ENCODE measurements at regions not wholly inside any gene's neighbourhood (a gene's known extent, or its start where the extent isn't known, plus 50 kb on each side); places are given as distances from the start of the nearest gene placed in this dataset.
"Not testable (repeated sequence)": the region's sequence is repeated elsewhere in the genome, so short reads cannot be mapped to it uniquely, and the experiment has no call there.

DNA sequence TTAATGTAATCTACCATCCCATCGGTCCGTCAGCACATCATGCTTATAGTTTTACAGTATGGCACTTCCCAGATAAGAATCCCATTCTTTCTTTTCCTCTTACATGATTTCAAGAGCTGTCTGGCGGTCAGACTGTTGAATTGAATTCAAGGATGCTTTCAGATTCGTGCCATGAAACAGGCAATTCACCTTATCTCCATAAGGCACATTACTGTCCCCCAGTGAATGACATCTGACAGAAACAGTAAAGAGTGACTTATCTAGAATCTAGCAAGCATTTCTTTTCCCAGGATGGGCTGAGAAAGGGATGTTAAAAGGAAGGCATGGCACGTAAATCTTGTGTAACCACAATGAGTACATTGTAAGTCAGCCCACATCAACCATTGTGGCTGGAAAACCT lies 61.1 kb upstream of the SEM1 start:
- no peak overlapping the region for H3K27ac ChIP-seq
- no peak for DNase-seq (ENCODE audit: low read depth, low spot score)

DNA sequence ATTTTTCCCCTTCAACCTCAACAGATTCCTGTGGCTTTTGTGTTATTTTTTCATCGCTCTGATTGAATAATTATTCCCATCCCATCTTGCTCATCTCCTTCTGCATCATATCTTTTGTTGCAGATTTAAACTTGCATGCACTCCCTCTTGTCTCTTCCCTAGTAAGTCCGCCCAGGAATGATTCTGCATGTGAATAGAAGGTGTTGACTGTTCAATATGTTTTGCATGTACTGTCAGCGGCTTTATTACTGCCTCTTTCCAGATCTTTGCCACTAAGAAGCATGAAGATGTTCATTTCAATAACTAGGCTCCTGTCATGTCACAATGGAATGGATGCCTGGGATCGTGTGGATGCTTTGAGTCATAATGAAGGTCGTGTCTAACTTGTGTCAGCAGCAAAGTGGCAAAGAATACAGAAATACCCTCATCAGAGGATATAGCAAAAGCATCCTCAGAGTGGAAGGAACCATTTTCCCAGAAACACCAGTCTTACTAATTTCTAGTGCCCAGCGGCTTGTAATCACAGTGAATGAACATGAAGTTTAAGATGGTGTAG lies 62.6 kb upstream of the SEM1 start:
- no peak overlapping the region for H3K27ac ChIP-seq
- DNase-seq (ENCODE audit: low read depth, low spot score) = no peak

DNA sequence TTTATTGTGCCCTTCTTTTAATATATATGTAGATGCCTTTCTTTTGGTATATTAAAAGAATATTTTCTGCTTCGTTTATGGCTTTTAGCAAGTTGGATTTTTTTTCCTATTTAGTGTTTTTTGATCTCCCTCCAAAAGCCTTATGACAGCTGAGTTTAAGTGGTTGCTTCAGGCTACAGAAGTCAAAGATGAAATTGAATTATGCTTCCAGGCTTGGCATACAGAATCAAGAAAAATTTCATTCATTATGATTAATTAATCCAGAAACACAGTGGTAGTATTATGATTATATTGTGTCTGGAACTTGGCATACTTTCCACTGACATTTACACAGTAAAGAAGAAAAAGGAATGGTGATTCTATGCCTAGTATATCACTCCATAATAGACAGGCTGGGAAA lies 63.8 kb upstream of the SEM1 start:
- H3K27ac ChIP-seq = no peak overlapping the region
- DNase-seq (ENCODE audit: low read depth, low spot score) = no peak

DNA sequence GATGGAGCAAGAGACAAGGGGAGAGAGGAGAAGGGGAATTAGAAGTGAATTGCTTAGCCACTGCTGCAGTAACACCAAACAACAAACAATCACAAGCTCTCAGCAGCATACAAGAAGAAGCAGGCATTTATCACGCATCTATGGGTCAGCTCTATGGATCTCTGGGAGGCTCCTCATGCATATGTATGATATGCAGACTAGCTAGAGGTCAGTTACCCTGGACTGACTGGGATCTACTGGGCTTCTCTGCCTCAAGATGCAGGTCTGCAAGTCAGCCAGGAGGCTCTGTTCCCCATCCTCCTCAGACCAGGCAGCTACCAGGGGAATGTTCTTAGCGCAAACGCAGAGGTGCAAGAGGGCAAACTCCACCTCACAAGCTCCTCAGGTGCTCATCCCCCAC lies 64.7 kb upstream of the SEM1 start:
- no peak overlapping the region for H3K27ac ChIP-seq
- no peak for DNase-seq (ENCODE audit: low read depth, low spot score)

DNA sequence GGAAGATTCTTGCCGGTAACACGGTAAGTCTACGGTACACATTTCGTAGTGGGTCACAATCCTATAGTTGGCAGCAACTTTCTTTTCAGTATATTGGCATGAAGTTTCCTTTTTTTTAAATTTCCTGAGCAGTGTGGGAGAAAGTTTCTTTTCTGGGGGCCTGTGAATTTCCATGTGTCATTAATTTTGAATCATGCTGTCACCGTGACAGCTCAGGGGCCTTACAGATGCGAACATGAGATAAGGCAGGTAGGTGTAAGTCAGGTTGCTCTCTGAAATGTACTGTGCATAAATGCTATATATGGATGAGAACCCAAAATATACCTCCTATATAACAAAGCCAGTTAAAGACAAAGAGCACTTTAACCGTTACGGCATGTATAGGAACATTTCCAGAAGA lies 65.4 kb upstream of the SEM1 start:
- DNase-seq (ENCODE audit: low read depth, low spot score) = no peak
- no peak overlapping the region for H3K27ac ChIP-seq

DNA sequence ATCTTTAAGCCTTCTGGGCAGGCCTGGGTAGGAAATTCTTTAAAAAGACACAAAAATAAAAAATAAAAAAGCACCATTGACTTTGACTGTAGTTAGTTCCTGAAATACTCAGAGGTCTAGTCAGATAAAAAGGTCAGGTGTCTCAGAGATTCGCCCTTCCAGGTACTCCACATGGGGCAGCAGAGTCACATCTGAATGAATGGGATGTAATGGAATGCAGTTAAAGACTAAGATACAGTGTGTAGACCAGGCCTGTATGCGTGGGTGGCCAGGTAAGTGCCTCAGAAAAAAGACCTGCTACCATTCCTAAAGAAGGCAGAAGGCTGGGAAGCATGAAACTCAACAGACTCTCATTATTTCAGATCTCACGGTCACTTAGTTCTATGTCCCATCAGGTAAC lies 68.6 kb upstream of the SEM1 start:
- no peak overlapping the region for H3K27ac ChIP-seq
- DNase-seq (ENCODE audit: low read depth, low spot score) = no peak

DNA sequence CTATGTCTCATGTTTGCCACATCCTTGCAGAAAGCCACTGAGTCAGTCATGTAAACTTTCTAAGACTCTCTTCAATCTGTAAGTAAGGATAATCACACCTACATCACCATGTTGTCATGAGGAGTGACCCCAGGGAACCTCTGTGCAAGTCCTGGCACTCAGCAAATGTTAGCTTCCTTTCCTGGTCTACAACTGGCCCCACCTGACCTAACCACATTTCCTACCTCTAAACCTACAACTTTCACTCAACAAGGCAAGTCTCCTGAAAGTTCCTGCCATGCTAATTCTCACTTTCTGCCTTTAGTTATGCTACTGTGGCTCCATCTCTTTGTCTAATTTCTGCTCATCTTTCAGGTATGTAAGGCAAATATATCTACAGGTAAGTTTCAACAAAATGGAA lies 72.3 kb upstream of the SEM1 start:
- DNase-seq (ENCODE audit: low read depth, low spot score) = no peak

DNA sequence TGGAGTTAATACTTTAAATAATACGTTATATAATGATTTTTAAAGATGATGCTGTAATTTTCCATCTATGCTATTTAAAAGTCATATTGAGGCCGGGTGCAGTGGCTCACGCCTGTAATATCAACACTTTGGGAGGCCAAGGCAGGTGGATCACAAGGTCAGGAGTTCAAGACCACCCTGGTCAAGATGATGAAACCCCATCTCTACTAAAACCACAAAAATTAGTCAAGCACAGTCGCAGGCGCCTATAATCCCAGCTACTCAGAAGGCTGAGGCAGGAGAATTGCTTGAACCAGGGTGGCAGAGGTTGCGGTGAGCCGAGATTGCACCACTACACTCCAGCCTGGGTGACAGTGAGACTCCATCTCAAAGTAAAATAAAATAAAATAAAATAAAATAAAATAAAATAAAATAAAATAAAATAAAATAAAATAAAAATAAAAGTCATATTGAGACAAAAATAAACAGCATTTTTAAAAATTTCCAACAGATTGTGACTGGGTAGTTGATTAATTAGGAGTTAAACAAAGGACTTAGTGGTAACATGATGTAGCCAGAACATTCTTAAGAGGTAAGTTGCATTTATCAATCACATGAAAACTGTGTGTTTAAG lies 73.1 kb upstream of the SEM1 start:
- H3K27ac ChIP-seq = not testable (repeated sequence)

More for the DNA sequence above, 72.3 kb upstream of the SEM1 start:
- no peak overlapping the region for H3K27ac ChIP-seq

DNA sequence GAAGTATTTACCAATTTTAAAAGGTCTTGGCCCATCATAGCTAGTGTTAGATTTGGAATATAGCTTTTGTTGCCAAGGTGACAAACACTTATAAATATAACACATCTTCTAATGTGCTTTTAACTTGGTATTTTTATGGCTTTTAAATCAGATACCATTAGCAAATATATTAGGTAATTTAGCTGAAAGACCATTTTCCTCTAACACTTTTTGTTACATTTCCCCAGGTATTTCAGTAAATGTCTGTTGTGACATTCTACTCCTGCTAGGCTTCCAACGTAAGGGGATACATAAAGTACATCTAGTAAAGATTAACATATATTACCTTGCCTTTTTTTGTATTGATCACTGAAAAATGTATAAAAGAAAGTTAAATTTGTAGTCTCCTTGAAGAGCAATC lies 75.0 kb upstream of the SEM1 start:
- no peak overlapping the region for H3K27ac ChIP-seq

More for the DNA sequence above, 73.1 kb upstream of the SEM1 start:
- DNase-seq (ENCODE audit: low read depth, low spot score) = not testable (repeated sequence)

DNA sequence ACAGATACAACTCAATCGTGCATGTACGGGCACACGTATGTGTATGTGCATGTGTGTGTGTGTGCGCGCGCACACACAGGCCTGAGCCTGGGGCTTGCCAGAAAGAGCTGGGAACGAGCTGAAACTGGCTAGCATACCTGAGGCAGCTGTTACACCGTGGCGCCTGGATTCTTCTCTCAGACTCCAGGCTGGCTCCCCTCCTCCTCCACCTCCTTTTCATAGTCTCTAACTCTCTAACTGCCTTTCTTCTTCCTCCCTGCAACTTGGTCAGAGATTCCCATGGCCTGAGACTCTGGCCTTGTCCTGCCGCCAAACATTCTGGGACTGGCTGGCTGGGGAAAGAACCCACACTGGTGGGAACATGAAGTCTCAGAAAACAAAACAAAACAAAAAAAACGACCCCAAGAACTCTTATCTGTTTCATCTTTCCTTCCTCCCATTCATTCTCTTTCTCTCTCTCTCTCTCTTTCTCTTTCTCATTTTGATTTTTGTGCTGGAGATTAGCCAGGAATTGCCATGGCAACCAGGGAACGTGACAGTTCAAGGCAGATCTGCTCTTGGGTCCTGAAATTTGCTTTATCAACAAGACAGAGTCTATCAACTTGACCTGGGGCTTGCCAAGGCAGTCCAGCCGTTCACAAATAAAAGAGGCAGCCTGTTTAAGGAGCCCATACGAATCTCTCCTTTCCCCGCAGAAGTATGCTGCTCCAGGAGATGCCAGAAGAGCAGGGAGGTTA lies 76.8 kb upstream of the SEM1 start:
- no peak overlapping the region for H3K27ac ChIP-seq
- no peak for DNase-seq (ENCODE audit: low read depth, low spot score)

More for the DNA sequence above, 75.0 kb upstream of the SEM1 start:
- DNase-seq (ENCODE audit: low read depth, low spot score) = no peak

DNA sequence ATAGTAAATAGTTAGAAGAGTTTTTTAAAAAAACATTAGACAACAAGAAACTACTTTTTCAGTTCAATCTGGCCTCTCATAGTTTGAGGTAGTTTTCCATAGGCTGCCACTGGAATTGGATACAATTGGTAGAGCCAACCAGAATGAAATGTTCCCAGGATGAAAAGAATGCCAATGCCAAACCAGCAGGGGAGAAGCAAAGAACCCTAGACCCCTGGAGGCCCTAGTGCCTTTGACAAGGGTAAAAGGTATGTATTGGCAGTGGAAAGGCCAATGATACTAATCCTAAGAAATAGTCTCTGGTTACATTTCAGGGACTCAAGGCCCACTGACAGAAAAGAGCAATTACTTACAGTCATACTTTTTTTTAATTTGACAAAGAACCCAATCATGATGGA lies 77.4 kb upstream of the SEM1 start:
- no peak overlapping the region for H3K27ac ChIP-seq
- no peak for DNase-seq (ENCODE audit: low read depth, low spot score)

DNA sequence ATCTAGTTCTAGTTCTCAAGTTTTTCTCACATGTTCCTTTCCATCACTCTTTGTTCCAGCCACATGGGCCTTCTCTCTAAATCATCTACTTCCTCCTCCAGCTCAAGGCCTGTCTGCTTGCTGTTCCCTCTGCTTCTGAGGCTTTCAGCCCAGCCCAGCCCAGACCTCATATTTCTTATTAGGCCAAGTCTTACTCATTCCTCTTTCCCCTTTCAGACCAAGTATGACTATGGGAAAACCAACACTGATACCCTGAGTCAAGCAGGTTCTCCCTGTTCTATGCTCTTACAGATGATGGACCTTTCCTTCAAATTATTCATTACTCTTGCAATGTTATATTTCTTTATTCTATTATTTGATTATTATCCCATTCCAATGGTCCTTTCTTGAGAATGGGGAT lies 80.3 kb upstream of the SEM1 start:
- DNase-seq (ENCODE audit: low read depth, low spot score) = peak; percentile 45
- no peak overlapping the region for H3K27ac ChIP-seq

DNA sequence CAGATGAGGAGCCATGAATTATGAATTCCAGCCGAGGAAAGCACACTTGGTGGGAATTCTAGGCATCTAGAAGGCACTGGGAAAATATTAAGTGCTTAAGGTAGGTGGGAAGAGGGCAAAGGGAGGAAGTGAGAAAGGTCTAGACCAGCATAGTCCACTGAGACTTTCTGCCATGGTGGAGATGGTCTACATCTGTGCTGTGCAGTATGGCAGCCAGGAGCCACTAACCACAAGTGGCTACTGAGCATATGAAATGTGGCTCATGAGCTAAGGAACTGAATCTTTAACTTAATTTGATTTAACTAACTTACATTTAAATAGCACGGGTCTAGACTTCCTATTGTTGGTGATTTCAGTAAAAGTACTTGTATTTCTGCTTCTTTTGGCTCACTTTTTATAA lies 82.5 kb upstream of the SEM1 start:
- DNase-seq (ENCODE audit: low read depth, low spot score) = no peak

DNA sequence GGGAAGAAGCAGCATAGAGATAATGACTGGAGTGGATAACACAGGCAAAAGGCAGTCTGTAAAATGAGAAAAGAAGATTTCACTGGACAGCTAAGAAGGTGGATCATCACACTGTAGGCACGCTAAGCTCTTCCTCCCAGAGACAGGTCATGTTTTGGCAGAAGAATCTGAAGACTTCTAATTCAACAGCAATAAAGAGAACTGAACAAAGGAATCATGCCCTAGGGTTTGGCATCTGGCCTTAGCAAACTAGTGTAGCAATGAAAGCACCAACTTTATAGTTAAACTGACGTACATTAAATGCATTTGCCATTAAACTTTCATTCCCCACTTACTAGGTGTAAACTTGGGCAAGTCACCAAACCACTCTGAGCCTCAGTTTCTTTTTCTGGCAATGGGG lies 84.4 kb upstream of the SEM1 start:
- DNase-seq (ENCODE audit: low read depth, low spot score) = peak; percentile 60
- H3K27ac ChIP-seq = peak overlapping the region; percentile 32

More for the DNA sequence above, 82.5 kb upstream of the SEM1 start:
- no peak overlapping the region for H3K27ac ChIP-seq

DNA sequence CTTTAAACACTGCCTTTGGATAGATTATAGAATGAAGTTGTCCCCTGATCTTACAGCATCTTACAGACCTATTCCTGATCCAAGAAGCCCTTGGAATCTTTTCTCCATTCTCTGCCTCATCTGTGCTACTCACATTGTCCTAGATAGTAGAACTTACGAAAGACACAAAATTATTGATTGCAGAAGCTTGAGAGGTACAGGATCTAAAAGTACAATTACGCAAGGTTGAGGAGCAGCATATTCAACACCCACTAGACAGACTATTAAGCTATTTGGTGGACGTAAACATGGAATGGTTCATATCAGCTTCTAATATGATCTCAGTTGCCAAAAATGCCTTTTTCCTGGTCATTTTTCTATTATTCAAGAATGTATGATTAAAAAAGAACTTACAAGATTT lies 90.5 kb upstream of the SEM1 start:
- no peak for DNase-seq (ENCODE audit: low read depth, low spot score)
- no peak overlapping the region for H3K27ac ChIP-seq

DNA sequence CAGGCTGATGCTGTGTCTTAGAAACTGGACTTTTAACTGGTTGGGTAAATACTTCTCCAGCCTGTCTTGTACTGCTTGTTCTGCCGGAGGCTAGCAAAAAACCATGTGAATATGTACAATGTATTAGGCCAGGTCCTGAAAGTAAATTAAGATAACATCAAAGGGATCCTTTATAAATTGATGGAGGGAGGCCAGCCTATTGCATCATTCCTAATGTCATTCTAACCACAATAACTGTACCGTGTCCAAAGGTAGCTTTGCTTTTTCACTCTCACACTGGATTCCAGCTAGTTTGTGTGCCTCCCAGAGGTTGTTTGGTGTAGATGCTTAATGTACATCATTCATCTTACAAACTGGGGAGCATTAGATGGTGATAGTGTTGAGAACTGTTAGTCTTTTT lies 91.2 kb upstream of the SEM1 start:
- peak; percentile 37 for DNase-seq (ENCODE audit: low read depth, low spot score)
- H3K27ac ChIP-seq = no peak overlapping the region

DNA sequence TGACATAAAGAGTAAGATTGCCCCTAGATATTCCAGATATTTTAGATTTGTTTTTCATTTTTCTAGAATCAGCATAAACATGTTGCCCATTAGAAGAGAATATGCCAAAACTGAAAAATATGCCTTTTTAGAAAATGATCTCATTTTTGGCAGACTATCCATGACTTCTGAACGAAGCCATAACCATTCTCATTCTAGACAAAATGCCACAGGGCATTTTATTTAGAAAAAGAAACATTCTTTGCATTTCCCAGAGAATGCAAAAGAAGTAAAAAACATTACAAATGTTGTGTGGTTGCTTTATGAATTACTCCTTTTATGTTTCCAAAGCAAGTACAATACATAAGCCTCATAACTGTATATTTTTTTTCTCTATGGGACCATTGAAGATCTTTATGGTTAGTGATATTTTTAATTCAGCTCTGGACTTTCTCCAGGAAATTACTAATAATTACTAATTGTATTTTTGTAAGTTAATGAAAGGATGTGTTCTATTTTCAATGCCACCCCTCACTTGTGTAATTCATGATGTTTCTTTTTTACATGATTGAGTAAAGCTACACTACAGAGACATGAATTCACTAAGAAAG lies 109.6 kb upstream of the SEM1 start:
- H3K27ac ChIP-seq = no peak overlapping the region
- no peak for DNase-seq (ENCODE audit: low read depth, low spot score)

DNA sequence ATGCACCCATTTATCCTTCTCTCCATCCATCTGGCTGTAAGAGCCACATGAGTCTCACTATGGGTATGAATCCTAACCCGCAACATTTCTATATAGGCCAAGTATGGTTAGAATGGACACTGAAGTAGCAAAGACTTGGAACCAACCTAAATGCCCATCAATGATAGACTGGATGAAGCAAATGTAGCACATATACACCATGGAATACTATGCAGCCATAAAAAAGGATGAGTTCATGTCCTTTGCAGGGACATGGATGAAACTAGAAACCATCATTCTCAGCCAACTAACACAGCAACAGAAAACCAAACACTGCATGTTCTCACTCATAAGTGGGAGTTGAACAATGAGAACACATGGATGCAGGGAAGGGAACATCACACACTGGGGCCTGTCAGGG lies 111.5 kb upstream of the SEM1 start:
- not testable (repeated sequence) for H3K27ac ChIP-seq; DNase-seq (ENCODE audit: low read depth, low spot score)

DNA sequence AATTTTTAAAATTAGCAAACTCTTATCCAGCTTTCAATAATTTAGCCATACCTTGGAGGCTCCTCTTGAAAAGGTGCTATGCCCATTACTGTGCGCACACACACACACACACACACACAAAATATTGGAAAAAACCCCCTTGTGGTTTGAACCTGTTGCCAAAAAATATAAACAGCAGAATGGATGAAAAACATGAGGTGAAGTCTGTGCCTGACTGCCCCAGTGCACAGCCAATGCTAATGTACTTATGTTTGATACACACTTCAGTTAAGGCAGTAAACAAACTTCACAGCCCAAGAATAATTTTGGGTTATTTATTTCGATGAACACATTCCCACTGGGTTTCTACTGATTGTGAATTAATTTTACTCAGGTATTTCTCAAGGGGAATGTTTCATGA lies 113.2 kb upstream of the SEM1 start:
- no peak overlapping the region for H3K27ac ChIP-seq
- DNase-seq (ENCODE audit: low read depth, low spot score) = no peak

DNA sequence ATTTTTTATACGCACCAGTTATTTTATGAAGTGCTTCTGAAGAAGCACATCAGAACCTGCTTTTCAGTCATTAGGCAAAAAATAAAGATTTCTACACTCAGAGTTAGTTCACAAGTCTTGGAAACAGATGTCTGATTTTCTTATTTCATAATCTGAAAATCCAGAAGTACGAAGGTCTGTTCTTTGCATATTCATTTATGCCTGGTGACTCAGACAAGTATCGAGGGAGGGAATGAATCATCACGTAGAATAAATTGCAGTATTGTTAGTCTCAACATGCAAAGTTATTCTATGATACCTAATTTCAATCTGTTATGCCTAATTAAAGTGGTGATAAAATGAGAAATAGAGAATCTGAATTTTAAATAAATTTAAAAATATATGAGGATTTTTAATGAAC lies 113.6 kb upstream of the SEM1 start:
- H3K27ac ChIP-seq = no peak overlapping the region
- peak; percentile 51 for DNase-seq (ENCODE audit: low read depth, low spot score)

DNA sequence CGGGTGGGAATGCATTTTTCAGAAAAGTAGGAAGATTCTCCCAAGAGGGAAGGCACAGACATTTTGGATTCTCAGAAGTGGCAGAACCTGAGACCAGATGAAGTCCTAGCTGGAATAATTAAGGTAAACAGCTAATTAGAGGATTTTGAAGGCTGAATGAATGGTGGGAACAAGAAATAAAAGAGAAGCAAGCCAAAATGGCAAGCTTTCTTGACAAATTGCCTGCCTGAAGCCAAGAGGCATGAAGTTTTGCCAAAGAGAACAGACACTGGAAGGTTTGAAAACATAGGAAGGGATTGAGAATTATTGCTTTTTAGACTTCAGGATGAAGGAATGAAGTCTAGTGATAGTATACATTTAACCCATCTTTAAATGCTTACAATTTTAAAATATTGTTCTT lies 115.0 kb upstream of the SEM1 start:
- H3K27ac ChIP-seq = no peak overlapping the region
- no peak for DNase-seq (ENCODE audit: low read depth, low spot score)
